HG02970 (cell line): ENCODE measurements at regions not wholly inside any gene's neighbourhood (a gene's known extent, or its start where the extent isn't known, plus 50 kb on each side); places are given as distances from the start of the nearest gene placed in this dataset.

Experiments
- ATAC-seq: cut with Tn5 transposase; IDR thresholded peaks from one replicate; pipeline ENCODE4 v1.9.1; 2021; ENCODE audit warnings: mild to moderate bottlenecking, moderate library complexity, moderate number of reproducible peaks; ENCODE audit not compliant: unreplicated experiment, low FRiP score

DNA sequence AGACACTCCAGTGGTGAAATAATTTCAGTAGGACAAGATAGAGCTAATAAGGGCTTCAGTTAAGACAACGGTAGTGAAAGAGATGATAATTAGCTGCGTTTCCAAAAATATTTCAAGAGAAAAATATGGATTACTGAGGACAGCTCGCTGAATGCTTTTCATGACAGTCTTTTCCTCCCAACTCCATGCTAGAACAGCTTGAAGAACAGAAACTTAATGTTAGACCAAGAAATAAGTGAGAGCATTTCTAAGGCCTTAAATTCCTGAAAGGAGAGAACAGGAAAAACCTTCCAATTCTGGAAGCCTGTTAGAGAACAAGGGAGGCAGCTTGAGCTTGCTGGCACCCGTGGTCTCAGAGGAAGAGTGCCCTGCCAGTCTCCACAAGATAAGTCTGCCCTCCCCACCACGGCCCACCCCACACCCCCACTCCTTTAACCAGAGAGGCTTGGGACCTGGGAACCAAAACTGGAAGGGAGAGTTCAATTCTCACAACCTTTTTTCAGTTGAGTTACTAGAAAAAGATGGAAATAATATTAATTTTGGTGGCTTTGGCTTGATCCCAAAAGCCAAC is 1148.0 kb upstream of the CELF2 start:
- no peak for ATAC-seq

DNA sequence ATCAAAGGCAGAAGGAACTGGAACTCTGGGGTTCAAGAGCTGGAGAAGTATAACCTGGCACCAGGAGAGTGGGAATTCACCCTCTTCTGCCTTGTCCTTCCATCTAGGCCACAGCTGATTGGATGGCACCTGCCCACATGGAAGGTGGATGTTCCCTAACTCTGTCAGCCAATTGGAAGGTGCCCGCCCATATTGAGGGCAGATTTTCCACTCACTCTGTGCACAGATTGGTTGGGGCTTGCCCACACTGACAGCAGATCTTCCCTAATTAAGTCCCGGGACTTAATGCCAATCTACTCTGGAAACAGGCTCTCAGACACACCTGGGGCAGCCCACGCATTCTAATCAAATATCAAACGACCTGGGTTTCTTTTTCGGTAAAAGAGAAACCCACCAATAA is 1142.3 kb upstream of the CELF2 start:
- no peak for ATAC-seq

DNA sequence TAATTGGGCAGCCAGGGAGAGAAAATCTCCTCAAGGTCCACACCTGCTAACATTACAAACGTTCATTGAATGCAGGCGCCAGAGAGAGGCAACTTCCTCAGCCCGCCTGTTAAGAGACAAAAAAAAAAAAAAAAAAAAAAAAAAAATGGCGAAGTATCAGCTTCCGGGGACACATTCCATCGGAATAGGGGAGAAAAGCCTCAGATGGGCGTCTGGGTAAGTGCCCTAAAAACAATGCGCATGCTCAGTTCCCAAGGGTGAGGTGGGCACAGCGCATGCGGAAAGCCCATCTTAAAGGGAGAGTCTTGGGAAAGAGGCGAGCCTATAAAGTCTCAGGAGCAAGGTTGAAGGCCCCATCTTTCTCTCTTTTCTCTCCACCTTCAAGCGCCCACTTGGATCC is 1139.7 kb upstream of the CELF2 start:
- no peak for ATAC-seq

DNA sequence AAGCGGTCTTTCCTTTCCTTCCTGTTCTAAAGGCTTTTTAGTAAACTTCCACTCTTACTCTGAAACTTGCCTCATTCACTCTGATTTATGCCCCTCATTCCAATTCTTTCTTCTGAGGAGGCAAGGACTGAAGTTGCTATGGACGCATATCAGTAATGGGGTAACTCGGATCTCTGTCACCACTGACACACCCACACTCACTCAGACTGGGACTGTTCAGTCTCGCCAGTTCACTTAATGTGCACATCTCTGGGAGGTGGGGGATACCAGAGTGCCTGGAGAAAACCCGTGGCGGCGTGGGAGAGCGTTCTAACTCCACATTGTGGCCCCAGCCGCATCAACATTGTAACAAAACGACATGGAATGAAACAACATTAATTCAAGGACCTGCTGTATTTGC is 1139.3 kb upstream of the CELF2 start:
- ATAC-seq = no peak

DNA sequence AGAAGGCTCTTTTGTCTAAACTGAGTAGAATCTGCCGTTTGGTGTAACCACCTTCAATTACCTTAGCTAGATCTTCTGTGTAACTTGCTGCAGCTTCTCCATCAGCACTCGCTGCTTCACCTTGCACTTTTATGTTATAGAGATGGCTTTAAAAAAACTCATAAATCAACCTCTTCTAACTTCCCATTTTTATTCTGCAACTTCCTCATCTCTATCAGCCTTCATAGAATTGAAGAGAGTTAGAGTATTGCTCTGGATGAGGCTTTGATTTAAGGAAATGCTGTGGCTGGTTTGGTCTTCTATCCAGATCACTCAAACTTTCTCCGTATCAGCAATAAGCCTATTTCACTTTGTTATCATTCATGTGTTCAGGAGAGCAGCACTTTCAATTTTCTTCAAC is 1131.9 kb upstream of the CELF2 start:
- ATAC-seq = no peak

DNA sequence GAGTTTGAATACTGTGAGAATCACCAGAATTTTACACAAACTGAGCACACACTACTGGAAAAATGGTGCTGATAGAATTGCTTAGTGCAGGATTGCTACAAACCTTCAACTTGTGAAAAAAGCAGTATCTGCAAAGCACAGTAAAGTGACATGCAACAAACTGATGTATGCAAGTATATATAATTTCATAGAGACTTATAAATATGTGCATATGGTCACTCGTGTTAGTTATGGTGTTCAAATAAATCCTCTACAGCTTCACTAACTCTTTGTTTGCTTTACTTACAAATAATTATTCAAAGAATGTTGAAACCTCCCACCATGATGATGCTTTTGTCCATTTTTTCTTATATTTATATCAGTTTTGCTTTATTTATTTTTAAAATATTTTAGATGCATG is 1130.9 kb upstream of the CELF2 start:
- ATAC-seq = no peak

DNA sequence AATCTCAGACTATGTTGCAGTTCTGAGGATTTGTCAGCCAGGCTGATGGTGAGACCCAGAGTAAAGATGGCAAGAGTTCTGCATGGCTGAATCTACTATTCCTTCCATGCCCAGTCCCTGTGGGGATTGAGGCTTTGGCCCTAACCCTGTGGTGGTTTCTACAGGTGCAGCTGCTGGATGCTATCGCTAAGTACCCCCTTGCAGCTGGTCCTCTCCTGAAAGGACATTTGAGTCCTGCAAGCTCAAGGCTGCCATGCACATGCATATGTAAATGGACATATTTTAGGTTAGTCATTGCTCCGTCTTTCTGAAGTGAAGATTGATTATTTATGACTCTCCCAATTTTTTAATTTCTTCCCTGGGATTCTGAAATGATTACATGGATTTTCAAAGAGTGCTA is 1122.2 kb upstream of the CELF2 start:
- ATAC-seq = no peak

DNA sequence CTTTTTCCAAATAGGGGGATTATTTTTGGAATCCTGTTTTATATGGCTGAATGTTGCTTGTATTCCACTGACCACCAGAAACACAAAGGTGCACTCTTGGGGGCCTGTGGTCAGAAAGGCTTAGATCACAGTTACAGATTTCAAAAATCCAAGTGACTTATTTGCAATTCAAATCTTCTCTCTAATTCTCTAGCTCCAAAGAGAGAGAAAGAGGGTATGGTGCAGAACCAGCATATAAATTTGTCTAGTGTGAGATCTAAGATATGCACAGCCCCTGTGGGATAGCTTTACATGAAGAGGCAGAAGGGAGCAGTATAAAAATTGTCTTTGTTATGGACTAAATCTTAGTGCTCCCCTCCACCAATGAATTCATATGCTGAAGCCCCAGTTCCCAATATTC is 1121.7 kb upstream of the CELF2 start:
- ATAC-seq = no peak

DNA sequence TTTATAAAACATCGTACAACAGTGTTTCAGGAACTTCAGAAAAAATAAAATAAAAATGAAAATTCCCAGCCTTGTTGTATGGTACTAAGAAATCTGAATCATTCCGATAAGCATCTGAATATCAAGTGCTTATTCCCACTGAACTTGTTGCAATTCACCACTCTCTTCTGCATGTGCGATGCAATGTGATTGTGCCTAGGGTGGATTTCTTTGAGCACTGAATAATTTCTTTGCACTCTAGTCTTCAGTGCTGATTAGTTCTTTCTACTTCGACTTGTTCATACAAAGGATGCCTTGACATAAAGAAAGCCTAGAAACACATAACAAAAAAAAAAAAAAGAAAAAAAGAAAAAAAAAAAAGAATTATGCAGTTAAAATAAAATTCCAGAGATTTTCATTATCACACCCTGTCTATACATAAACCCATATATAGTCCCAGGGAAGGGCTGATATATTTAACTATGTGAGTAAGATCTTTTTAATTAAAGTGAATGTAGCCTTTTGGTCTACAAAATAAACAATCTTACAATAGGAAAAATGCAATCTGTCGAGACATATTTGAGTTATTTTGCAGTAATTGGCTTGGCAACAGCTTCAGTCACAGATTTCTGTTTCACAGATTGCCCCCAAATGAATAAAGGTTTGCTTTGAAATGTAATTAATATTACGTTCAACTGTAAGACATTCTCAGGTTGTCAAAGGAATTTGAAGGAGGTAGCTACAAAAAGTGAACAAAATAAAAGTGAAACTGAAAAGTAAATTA is 1118.9 kb upstream of the CELF2 start:
- ATAC-seq = no peak

DNA sequence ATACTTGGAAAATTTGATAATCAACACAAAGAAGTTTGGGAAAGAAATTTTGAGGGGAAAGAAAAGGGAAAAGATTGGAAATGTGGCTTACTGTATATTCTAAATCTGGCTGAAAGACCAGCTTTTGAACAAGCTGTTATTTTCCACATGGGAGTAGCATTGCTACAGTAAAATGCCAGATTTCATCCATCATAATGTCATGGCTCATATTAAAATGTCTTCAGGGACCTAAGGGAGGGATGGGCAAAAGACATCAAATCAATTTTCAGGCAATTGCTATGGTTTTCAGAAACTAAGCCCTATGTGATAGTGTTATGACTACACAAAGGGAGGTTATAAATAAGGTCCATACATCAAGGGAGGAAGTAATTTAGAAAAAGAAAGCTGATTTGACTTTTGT is 1116.9 kb upstream of the CELF2 start:
- no peak for ATAC-seq

DNA sequence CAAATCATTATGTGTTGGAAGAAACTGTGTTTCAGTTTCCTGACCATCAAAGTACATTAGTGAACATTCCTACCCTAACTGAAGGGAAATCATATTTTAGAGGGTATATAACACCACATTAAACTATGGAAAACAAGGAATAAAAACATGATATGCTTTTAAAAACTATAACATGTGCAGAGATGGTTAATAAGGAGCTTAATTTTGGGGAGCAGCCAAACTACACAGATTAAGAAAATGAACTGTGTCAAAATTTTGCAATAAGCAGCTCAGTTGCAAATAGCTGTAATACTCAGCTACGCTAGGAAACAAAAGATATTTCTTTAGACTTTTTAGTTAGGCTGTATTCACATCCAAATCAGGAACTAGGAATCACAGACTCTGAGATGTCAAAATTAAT is 1115.7 kb upstream of the CELF2 start:
- no peak for ATAC-seq

DNA sequence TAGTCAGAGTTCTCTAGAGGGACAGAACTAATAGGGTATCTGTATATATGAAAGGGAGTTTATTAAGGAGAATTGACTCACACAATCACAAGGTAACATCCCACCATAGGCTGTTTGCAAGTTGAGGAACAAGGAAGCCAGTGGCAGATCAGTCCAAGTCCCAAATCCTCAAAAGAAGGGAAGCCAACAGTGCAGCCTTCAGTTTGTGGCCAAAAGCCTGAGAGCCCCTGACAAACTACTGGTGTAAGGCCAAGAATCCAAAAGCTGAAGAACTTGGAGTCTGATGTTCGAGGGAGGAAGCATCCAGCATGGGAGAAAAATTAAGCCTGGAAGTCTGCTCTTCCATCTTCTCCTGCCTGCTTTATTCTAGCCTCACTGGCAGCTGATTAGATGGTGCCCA is 1107.2 kb upstream of the CELF2 start:
- ATAC-seq = no peak

DNA sequence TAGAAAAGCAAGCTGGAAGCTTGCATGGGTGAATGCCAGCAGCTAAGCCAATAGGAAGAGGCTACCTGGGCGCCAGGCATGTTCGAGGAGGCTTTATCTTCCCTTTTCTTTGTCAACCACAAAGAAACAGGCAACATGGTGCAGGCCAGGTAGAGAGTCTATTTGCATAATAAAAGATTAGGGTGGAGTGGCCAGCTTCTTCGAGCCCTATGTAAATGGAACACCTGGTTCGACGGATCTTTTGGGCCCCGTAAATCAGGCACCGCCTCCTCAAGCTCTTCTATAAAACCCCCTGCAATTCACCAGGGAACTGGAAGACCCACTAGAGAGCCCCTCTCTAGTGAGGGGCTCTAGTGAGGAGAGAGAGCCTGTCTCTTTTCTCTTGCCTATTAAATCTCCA is 1106.2 kb upstream of the CELF2 start:
- ATAC-seq = no peak

DNA sequence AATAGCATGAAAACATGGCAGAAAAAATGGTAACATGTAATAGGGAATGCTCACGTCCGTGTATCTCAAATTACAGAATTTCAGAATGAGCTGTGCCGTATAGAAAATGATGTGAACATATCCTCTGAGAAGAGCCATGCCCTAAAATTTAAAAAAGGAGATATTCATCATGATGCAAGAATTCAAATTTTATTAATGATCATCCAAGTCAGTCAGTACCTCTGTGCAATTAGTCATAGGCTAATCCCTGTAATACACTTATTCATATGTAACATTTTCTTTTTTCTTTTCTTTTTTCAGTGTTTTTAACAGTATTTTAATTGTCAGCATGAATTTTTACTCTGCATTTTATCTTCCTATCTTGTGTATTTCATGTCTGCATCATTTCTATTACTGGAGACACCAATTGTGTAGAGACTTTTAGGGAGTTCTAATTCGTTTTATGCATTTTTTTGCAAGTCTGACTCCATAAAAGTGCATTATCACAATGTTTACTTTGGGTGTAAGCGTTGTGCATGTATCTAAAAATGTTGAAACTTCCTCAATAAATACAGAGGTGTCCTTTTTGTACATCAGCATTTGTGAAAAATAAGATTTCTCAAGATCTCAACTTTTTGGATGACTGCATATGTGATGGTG is 1103.7 kb upstream of the CELF2 start:
- ATAC-seq = no peak

DNA sequence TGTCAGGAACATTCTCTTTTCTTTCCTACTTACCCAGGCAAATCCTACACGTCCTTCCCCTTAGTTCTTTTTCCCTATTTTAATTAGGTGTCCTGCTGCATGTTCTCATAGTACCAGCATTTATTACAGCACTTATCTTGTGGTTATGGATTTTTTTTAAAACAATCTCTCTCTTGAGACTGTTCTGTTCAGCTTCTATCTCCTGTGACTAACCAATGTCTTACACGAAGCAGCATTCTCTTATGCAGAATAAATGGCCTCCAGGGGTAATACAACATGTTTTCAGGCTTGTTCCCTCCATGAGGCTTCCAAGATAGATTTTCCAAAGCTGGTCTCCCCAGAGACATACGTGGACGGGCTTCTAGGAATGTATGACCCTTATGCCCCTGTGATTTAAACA is 1096.1 kb upstream of the CELF2 start:
- no peak for ATAC-seq

DNA sequence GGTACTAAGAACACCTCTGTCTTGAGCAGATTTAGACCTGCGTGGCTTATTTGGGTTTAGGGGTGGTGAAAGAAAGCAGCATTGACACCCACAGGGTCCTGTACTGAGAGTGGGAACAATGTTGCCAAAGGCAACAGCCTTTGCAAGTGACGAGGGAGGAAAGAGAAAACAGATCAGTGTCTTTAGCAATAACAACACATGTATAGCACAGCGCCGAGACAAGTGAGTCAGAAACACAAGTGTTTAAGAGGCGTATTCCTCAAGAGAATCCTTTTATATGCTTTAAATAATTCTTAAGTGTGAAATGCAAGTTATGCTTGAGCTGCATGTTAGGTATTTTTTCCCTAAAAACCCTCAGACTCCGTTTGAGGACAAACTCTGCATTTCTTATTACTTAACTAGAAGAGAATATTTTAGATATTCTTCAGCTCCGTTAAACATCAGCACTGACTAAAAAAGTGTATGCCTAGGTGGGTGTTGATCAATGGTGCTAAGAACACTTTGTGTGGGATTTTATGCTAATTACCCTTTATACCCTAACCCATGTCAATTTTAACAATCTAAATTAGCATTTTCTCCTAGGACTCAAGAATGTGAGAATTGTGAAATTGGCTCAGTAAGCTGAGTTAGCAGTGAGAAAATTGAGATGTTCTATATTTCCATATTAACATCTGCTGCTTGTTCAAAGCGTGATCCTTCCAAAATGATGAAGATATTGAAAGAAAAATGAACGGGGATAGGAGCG is 1095.4 kb upstream of the CELF2 start:
- no peak for ATAC-seq

DNA sequence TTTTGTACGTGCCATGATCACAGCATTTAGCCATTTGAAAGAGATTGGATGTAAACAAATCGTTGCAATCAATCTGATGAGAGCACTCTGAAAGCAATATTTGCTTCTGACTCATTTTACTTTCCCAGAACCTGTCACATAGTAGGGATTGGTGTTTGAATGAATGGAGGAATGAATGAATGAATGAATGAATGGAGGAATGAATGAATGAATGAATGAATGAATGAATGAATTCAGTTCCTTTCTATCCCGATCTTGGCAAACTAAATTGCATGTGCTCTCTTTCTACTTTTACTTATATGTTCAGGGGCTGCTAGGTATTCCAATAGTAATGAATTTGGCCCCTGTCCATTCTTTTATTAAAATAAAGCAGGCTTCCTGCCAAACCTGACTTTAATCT is 1091.7 kb upstream of the CELF2 start:
- ATAC-seq = no peak

DNA sequence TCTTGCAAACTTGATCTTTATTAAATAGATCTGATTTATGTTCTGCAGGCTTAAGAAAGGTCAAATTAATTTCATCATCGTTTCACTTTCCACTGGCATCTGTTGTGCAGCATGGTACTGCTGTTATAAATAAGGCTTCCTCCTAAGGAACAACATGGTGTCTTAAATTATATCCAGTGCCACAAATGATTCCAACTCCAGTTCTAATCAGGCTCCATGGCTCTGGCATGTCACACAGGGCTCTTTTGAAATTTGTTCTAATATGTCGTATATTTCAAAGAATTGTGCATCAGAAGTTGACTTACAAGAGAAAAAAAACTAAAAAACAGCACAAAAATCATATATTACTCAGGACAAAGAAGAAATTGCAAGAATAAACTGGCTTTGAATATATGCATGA is 1090.8 kb upstream of the CELF2 start:
- no peak for ATAC-seq

DNA sequence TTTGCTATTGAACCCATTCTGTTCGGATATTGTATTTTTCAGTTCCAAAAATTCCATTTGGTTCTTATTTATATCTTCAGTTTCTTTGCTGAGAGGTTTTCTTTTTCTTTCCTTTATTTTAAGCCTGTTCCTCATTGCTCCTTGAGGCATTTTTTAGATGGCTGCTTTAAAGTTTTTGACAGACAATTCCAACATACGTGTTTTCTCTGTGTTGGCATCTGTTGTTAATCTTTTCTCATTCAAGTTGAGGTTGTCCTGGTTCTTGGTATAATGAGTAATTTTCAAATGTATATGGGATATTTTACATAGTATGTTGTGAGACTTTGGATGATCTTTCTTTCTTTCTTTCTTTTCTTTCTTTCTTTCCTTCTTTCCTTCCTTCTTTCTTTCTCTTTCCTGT is 1078.0 kb upstream of the CELF2 start:
- no peak for ATAC-seq

DNA sequence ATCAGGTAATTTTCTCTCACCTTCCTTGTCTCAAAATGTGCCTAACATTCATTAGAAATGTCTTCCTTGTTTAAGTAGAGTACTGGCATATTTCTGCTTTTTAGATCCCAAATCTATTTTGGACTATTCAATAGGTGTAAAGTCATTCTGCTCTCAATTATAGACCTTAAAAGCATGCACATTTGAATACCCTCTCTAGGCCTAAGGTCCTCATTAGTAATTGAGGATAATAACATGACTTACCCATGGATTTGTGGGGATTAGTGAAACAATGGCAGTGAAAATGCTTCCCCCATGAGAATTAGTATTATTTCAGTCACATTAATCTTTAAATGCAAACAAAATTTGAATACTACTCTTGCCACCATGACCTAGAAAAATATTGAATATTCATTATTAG is 1073.0 kb upstream of the CELF2 start:
- ATAC-seq = no peak

DNA sequence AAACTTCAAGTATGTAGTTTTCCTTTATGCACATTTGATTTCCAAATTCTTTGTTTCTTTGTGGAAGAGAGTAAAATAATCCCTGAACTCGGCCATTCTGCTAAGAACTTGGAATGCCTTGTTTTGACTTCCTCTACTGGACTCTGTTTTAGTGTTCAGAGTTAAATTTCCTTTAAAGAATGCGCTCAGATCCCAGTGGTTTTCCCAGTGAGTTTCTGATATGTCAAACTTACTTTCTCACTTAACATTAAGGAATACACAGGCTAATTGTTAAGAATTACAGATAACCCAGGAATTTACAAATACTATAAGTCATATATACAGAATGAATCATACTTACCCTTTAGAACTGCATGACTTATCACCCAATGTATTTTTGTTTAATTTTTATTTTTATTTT is 1067.6 kb upstream of the CELF2 start:
- no peak for ATAC-seq
